Endodermal cell (in vitro differentiated cells): ENCODE measurements at regions not wholly inside any gene's neighbourhood (a gene's known extent, or its start where the extent isn't known, plus 50 kb on each side); places are given as distances from the start of the nearest gene placed in this dataset.

ENCODE experiments used
- DNase-seq: peaks from one replicate; pipeline ENCODE4 v3.0.0-alpha.2; 2017
- H3K27ac ChIP-seq: 2 replicates; pipeline ENCODE4 v1.5.1; 2013; ENCODE audit warnings: mild to moderate bottlenecking, low read depth, low read length, moderate library complexity
- H3K27me3 ChIP-seq: 2 replicates; pipeline ENCODE4 v1.6.1; 2013; ENCODE audit warnings: mild to moderate bottlenecking, low read length, moderate library complexity; ENCODE audit not compliant: insufficient read depth, control insufficient read depth, poor library complexity, severe bottlenecking
- H3K36me3 ChIP-seq: 2 replicates; pipeline ENCODE4 v1.7.0; 2013; ENCODE audit warnings: mild to moderate bottlenecking, low read length, moderate library complexity; ENCODE audit not compliant: control insufficient read depth, insufficient read depth
- H3K4me1 ChIP-seq: one replicate; pipeline ENCODE4 v1.7.0; 2013; ENCODE audit warnings: low read length; ENCODE audit not compliant: control insufficient read depth, insufficient read depth
- H3K4me3 ChIP-seq: 2 replicates; pipeline ENCODE4 v1.5.1; 2013; ENCODE audit warnings: mild to moderate bottlenecking, low read length, moderate library complexity
- H3K9ac ChIP-seq: 2 replicates; pipeline ENCODE4 v1.6.1; 2013; ENCODE audit warnings: mild to moderate bottlenecking, low read length, moderate library complexity; ENCODE audit not compliant: poor library complexity, severe bottlenecking; ENCODE audit errors: extremely low read depth
- H3K9me3 ChIP-seq: 2 replicates; pipeline ENCODE4 v1.6.1; 2013; ENCODE audit warnings: mild to moderate bottlenecking, low read length, moderate library complexity; ENCODE audit not compliant: control insufficient read depth
- H3K27ac Mint-ChIP-seq: 2 replicates; pipeline ENCODE4 v1.8.0; 2020; ENCODE audit warnings: mixed read lengths
- H3K27me3 Mint-ChIP-seq: 2 replicates; pipeline ENCODE4 v1.8.0; 2021; ENCODE audit warnings: mild to moderate bottlenecking, mixed read lengths; ENCODE audit not compliant: insufficient read depth
- H3K36me3 Mint-ChIP-seq: 2 replicates; pipeline ENCODE4 v1.8.0; 2020; ENCODE audit warnings: low read depth, mixed read lengths
- H3K4me1 Mint-ChIP-seq: 2 replicates; pipeline ENCODE4 v1.8.0; 2020; ENCODE audit warnings: mixed read lengths
- H3K4me3 Mint-ChIP-seq: 2 replicates; pipeline ENCODE4 v1.8.0; 2020; ENCODE audit warnings: mild to moderate bottlenecking, moderate library complexity, mixed read lengths
- H3K9me3 Mint-ChIP-seq: 2 replicates; pipeline ENCODE4 v1.8.0; 2020; ENCODE audit warnings: mild to moderate bottlenecking, mixed read lengths
- CTCF ChIP-seq: fragments of 200-600 bp; sonication (generic); conservative IDR thresholded peaks from 2 replicates; pipeline ENCODE4 v1.5.0; 2021; ENCODE audit warnings: antibody characterized with exemption, mild to moderate bottlenecking
- WGBS, 2 experiments: methylation state at CpG; one replicate each; pipeline versions ENCODE4 v1.1.5 to v1.1.7; 2013; ENCODE audit warnings: missing lambda C conversion rate in 2 of 2, mixed read lengths in 1 of 2; ENCODE audit not compliant: insufficient coverage in 1 of 2, insufficient read length in 1 of 2; 5-methylcytosine and 5-hydroxymethylcytosine counted together

- Histone ChIP-seq H3K27me3 (peaks cover 1% of the 10 kb centered on the region), H3K36me3 (no peaks in the 10 kb centered on the region), H3K9ac (no peak overlapping the region), H3K9me3 (no peaks in the 10 kb centered on the region), H3K27ac (no peak overlapping the region), H3K4me3 (no peak overlapping the region), H3K4me1 (no peaks in the 10 kb centered on the region)
- no peaks in the 10 kb centered on the region for H3K9me3 Mint-ChIP-seq
- H3K27me3 Mint-ChIP-seq, result peaks cover 20% of the 10 kb centered on the region
- H3K4me1 Mint-ChIP-seq, result no peaks in the 10 kb centered on the region
- H3K27ac Mint-ChIP-seq, result no peak overlapping the region
- WGBS, 2 experiments, result 82 to 83% methylated on average over 1 of the region's 1 CpG
- DNase-seq, result no peak
- H3K4me3 Mint-ChIP-seq, result no peak overlapping the region
- TF ChIP-seq CTCF, result no peak
- no peaks in the 10 kb centered on the region for H3K36me3 Mint-ChIP-seq
These were observed 162.2 kb downstream of the C1orf94 start for GRCh38 chr1:34338871-34339270.

- no peaks in the 10 kb centered on the region for H3K4me1 Mint-ChIP-seq
- no peak for TF ChIP-seq CTCF
- no peak for DNase-seq
- 67 to 85% methylated on average over 1 to 2 of the region's 2 CpGs for WGBS, 2 experiments
- Histone ChIP-seq H3K4me3 (no peak overlapping the region), H3K27me3 (peaks cover 9% of the 10 kb centered on the region), H3K36me3 (no peaks in the 10 kb centered on the region), H3K9ac (no peak overlapping the region), H3K9me3 (no peaks in the 10 kb centered on the region), H3K27ac (no peak overlapping the region), H3K4me1 (no peaks in the 10 kb centered on the region)
- H3K27me3 Mint-ChIP-seq, result peaks cover 32% of the 10 kb centered on the region
- H3K27ac Mint-ChIP-seq, result no peak overlapping the region
- no peaks in the 10 kb centered on the region for H3K36me3 Mint-ChIP-seq
- H3K9me3 Mint-ChIP-seq, result no peaks in the 10 kb centered on the region
- H3K4me3 Mint-ChIP-seq, result no peak overlapping the region
These were observed 165.2 kb downstream of the C1orf94 start for GRCh38 chr1:34341896-34342295.

GRCh38 chr1:34342334-34342733 lies 165.6 kb downstream of the C1orf94 start:
- peaks cover 33% of the 10 kb centered on the region for H3K27me3 Mint-ChIP-seq
- H3K9me3 ChIP-seq, result no peaks in the 10 kb centered on the region
- no peaks in the 10 kb centered on the region for H3K9me3 Mint-ChIP-seq
- H3K9ac ChIP-seq, result no peak overlapping the region
- H3K4me1 ChIP-seq, result no peaks in the 10 kb centered on the region
- no peaks in the 10 kb centered on the region for H3K36me3 Mint-ChIP-seq
- H3K36me3 ChIP-seq, result no peaks in the 10 kb centered on the region
- peak; percentile 35 for TF ChIP-seq CTCF
- H3K4me1 Mint-ChIP-seq, result no peaks in the 10 kb centered on the region
- H3K27ac Mint-ChIP-seq, result no peak overlapping the region
- 93 to 100% methylated on average over 1 of the region's 1 CpG for WGBS, 2 experiments
- no peak overlapping the region for H3K4me3 Mint-ChIP-seq
- H3K4me3 ChIP-seq, result no peak overlapping the region
- H3K27ac ChIP-seq, result no peak overlapping the region
- DNase-seq, result no peak
- peaks cover 13% of the 10 kb centered on the region for H3K27me3 ChIP-seq
